ENCODE measurements at regions not wholly inside any gene's neighbourhood (a gene's known extent, or its start where the extent isn't known, plus 50 kb on each side); places are given as distances from the start of the nearest gene placed in this dataset.

GRCh38 chr6:104418839-104419238 lies 440.9 kb downstream of the HACE1 start:
- DNase-seq (ENCODE audit: low spot score), result no peak
- 86% methylated on average over 3 of the region's 3 CpGs for WGBS

GRCh38 chr6:104418125-104418524 lies 441.6 kb downstream of the HACE1 start:
- no peak for DNase-seq (ENCODE audit: low spot score)
- Histone ChIP-seq H3K27ac (ENCODE audit: low read depth in 1 of 2, low read length in 2 of 2) (no peak overlapping the region), H3K27me3 (ENCODE audit: control insufficient read depth in 4 of 4, insufficient read depth in 4 of 4, low read length in 3 of 4) (peaks cover 0 to 9% (median 0%) of the 10 kb centered on the region in 4 donors), H3K9me3 (ENCODE audit: control insufficient read depth in 4 of 4, low read length in 3 of 4) (peaks cover 0 to 2% (median 0%) of the 10 kb centered on the region in 4 donors), H3K36me3 (ENCODE audit: control insufficient read depth in 4 of 4, insufficient read depth in 3 of 4, low read depth in 1 of 4, low read length in 3 of 4) (no peaks in the 10 kb centered on the region), H3K4me3 (ENCODE audit: low read depth in 1 of 3, low read length in 3 of 3) (no peak overlapping the region), H3K4me1 (ENCODE audit: control insufficient read depth in 4 of 4, insufficient read depth in 4 of 4, low read length in 3 of 4) (no peaks in the 10 kb centered on the region), H3K9ac (ENCODE audit: low read depth in 1 of 2, low read length in 2 of 2) (no peak overlapping the region)
- TF ChIP-seq FOXA1 (IDR thresholded peaks at IDR 0.05) (no peak), JUND (IDR thresholded peaks at IDR 0.05) (no peak), GABPA (IDR thresholded peaks at IDR 0.05 in 1 of 2, conservative IDR thresholded peaks at IDR 0.05 in 1 of 2) (no peak), RAD21 (IDR thresholded peaks at IDR 0.05) (no peak), RXRA (IDR thresholded peaks at IDR 0.05) (no peak)

More at GRCh38 chr6:104418839-104419238, 440.9 kb downstream of the HACE1 start:
- H3K36me3 ChIP-seq (ENCODE audit: control insufficient read depth in 4 of 4, insufficient read depth in 3 of 4, low read depth in 1 of 4, low read length in 3 of 4), result no peaks in the 10 kb centered on the region
- peaks cover 0 to 2% (median 0%) of the 10 kb centered on the region in 4 donors for H3K9me3 ChIP-seq (ENCODE audit: control insufficient read depth in 4 of 4, low read length in 3 of 4)
- no peak overlapping the region for H3K9ac ChIP-seq (ENCODE audit: low read depth in 1 of 2, low read length in 2 of 2)
- no peak overlapping the region for H3K4me3 ChIP-seq (ENCODE audit: low read depth in 1 of 3, low read length in 3 of 3)
- H3K27ac ChIP-seq (ENCODE audit: low read depth in 1 of 2, low read length in 2 of 2), result no peak overlapping the region
- TF ChIP-seq FOXA1 (IDR thresholded peaks at IDR 0.05) (no peak), NR2F2 (IDR thresholded peaks at IDR 0.05) (no peak), MAX (IDR thresholded peaks at IDR 0.05) (no peak), ZBTB33 (IDR thresholded peaks at IDR 0.05) (no peak), HNF4G (IDR thresholded peaks at IDR 0.05) (no peak), HNF4A (conservative IDR thresholded peaks at IDR 0.05) (no peak), SP1 (IDR thresholded peaks at IDR 0.05) (no peak)
- peaks cover 0 to 9% (median 0%) of the 10 kb centered on the region in 4 donors for H3K27me3 ChIP-seq (ENCODE audit: control insufficient read depth in 4 of 4, insufficient read depth in 4 of 4, low read length in 3 of 4)
- H3K4me1 ChIP-seq (ENCODE audit: control insufficient read depth in 4 of 4, insufficient read depth in 4 of 4, low read length in 3 of 4), result no peaks in the 10 kb centered on the region

GRCh38 chr6:104414723-104415122 lies 445.0 kb downstream of the HACE1 start:
- no peaks in the 10 kb centered on the region for H3K36me3 ChIP-seq (ENCODE audit: control insufficient read depth in 4 of 4, insufficient read depth in 3 of 4, low read depth in 1 of 4, low read length in 3 of 4)
- H3K27me3 ChIP-seq (ENCODE audit: control insufficient read depth in 4 of 4, insufficient read depth in 4 of 4, low read length in 3 of 4), result peaks cover 0 to 9% (median 0%) of the 10 kb centered on the region in 4 donors
- H3K9me3 ChIP-seq (ENCODE audit: control insufficient read depth in 4 of 4, low read length in 3 of 4), result peaks cover 0 to under 1% (median 0%) of the 10 kb centered on the region in 4 donors
- 95% methylated on average over 1 of the region's 1 CpG for WGBS
- H3K9ac ChIP-seq (ENCODE audit: low read depth in 1 of 2, low read length in 2 of 2), result no peak overlapping the region
- no peak overlapping the region for H3K27ac ChIP-seq (ENCODE audit: low read depth in 1 of 2, low read length in 2 of 2)
- TF ChIP-seq CTCF (IDR thresholded peaks at IDR 0.05; ENCODE audit: low read depth, low read length, missing input control) (no peak), TAF1 (conservative IDR thresholded peaks at IDR 0.05) (no peak), GABPA (IDR thresholded peaks at IDR 0.05 in 1 of 2, conservative IDR thresholded peaks at IDR 0.05 in 1 of 2) (no peak), JUND (IDR thresholded peaks at IDR 0.05) (no peak), FOXA1 (IDR thresholded peaks at IDR 0.05) (no peak), HNF4A (conservative IDR thresholded peaks at IDR 0.05) (no peak), HNF4G (IDR thresholded peaks at IDR 0.05) (no peak), SP1 (IDR thresholded peaks at IDR 0.05) (no peak), YY1 (IDR thresholded peaks at IDR 0.05) (no peak), RXRA (IDR thresholded peaks at IDR 0.05) (no peak), REST (IDR thresholded peaks at IDR 0.05) (no peak), RAD21 (IDR thresholded peaks at IDR 0.05) (no peak), FOXA2 (IDR thresholded peaks at IDR 0.05) (no peak), MAX (IDR thresholded peaks at IDR 0.05) (no peak), NR2F2 (IDR thresholded peaks at IDR 0.05) (no peak)
- no peak for DNase-seq (ENCODE audit: low spot score)
- no peaks in the 10 kb centered on the region for H3K4me1 ChIP-seq (ENCODE audit: control insufficient read depth in 4 of 4, insufficient read depth in 4 of 4, low read length in 3 of 4)
- H3K4me3 ChIP-seq (ENCODE audit: low read depth in 1 of 3, low read length in 3 of 3), result no peak overlapping the region

All from liver (tissue), 8 donors.